H1 (cell line): ENCODE measurements at regions not wholly inside any gene's neighbourhood (a gene's known extent, or its start where the extent isn't known, plus 50 kb on each side); places are given as distances from the start of the nearest gene placed in this dataset.
A peak's percentile ranks its signal among the peaks of the same experiment; 100 is the strongest.

Source experiments
- CEBPB ChIP-seq: IDR thresholded peaks from 2 replicates; pipeline ENCODE4 v1.6.1; 2012; ENCODE audit warnings: low read depth, low read length
- CTCF ChIP-seq, 3 experiments: IDR thresholded peaks; 1 replicate in 2 of 3; 2 replicates in 1 of 3; pipeline versions ENCODE4 v1.5.1 to v1.6.1; 2011; ENCODE audit warnings: low read length in 3 of 3, mild to moderate bottlenecking in 3 of 3, inconsistent platforms in 2 of 3, low read depth in 1 of 3, moderate library complexity in 1 of 3; ENCODE audit not compliant: insufficient read depth in 1 of 3; ENCODE audit errors: control extremely low read depth in 1 of 3
- GTF2F1 ChIP-seq: IDR thresholded peaks from 2 replicates; pipeline ENCODE4 v1.6.1; 2012; ENCODE audit warnings: low read depth, low read length, improper control_type of control experiment, borderline replicate concordance
- HDAC2 ChIP-seq, 2 experiments: fragments of 300-600 bp in 1 of 2; sonication (generic) in 1 of 2; IDR thresholded peaks; 2 replicates each; pipeline ENCODE4 v1.6.1; 2011 to 2012; ENCODE audit warnings: low read depth in 2 of 2, low read length in 2 of 2, mild to moderate bottlenecking in 2 of 2, moderate library complexity in 2 of 2, borderline replicate concordance in 1 of 2, inconsistent platforms in 1 of 2
- KDM1A ChIP-seq: fragments of 200-600, 300-600 bp; sonication (generic); IDR thresholded peaks from 2 replicates; pipeline ENCODE4 v1.7.1; 2016; ENCODE audit warnings: mild to moderate bottlenecking, low read length, borderline replicate concordance
- SAP30 ChIP-seq: fragments of 300-600 bp; sonication (generic); IDR thresholded peaks from 2 replicates; pipeline ENCODE4 v1.7.1; 2012; ENCODE audit warnings: low read length, moderate library complexity, mild to moderate bottlenecking, inconsistent platforms; ENCODE audit not compliant: insufficient read depth, insufficient replicate concordance
- SIN3A ChIP-seq, 2 experiments: IDR thresholded peaks in 1 of 2; conservative IDR thresholded peaks in 1 of 2; 2 replicates each; pipeline ENCODE4 v1.6.1; 2011 to 2012; ENCODE audit warnings: low read length in 2 of 2, improper control_type of control experiment in 1 of 2, low read depth in 1 of 2, mild to moderate bottlenecking in 1 of 2
- TF ChIP-seq, protein P1 (sequence below): fragments of 300-600 bp; sonication (generic); IDR thresholded peaks from 2 replicates; pipeline ENCODE4 v1.7.1; 2012; ENCODE audit warnings: low read length, moderate library complexity, mild to moderate bottlenecking, inconsistent platforms; ENCODE audit not compliant: insufficient replicate concordance

DNA sequence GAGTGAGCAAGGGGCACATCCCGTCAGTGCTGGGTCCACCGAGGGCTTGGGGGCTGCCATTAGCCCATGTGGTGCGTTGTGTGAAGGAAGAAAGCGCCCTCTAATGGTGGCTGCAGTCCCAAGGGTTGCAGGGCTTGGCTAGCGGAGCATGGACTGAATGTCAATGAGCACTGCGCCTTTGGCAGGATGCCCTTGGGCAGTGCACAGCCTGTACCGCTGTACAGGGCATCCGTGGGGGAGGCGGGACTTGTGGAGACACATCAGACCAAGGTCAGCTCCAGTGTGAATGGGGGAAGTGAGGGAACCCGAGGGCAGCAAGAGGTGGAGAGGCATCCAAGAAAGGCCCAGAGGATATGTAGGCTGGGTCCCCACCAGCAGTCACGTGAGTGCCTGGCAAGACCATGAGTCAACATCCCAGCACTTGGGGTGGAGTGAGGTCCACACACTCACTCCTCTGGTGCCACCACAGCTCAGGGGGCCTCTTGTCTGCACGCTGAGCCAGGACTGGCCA, 75.5 kb upstream of the MED9 start (continued):
- TF ChIP-seq, protein P1, sequence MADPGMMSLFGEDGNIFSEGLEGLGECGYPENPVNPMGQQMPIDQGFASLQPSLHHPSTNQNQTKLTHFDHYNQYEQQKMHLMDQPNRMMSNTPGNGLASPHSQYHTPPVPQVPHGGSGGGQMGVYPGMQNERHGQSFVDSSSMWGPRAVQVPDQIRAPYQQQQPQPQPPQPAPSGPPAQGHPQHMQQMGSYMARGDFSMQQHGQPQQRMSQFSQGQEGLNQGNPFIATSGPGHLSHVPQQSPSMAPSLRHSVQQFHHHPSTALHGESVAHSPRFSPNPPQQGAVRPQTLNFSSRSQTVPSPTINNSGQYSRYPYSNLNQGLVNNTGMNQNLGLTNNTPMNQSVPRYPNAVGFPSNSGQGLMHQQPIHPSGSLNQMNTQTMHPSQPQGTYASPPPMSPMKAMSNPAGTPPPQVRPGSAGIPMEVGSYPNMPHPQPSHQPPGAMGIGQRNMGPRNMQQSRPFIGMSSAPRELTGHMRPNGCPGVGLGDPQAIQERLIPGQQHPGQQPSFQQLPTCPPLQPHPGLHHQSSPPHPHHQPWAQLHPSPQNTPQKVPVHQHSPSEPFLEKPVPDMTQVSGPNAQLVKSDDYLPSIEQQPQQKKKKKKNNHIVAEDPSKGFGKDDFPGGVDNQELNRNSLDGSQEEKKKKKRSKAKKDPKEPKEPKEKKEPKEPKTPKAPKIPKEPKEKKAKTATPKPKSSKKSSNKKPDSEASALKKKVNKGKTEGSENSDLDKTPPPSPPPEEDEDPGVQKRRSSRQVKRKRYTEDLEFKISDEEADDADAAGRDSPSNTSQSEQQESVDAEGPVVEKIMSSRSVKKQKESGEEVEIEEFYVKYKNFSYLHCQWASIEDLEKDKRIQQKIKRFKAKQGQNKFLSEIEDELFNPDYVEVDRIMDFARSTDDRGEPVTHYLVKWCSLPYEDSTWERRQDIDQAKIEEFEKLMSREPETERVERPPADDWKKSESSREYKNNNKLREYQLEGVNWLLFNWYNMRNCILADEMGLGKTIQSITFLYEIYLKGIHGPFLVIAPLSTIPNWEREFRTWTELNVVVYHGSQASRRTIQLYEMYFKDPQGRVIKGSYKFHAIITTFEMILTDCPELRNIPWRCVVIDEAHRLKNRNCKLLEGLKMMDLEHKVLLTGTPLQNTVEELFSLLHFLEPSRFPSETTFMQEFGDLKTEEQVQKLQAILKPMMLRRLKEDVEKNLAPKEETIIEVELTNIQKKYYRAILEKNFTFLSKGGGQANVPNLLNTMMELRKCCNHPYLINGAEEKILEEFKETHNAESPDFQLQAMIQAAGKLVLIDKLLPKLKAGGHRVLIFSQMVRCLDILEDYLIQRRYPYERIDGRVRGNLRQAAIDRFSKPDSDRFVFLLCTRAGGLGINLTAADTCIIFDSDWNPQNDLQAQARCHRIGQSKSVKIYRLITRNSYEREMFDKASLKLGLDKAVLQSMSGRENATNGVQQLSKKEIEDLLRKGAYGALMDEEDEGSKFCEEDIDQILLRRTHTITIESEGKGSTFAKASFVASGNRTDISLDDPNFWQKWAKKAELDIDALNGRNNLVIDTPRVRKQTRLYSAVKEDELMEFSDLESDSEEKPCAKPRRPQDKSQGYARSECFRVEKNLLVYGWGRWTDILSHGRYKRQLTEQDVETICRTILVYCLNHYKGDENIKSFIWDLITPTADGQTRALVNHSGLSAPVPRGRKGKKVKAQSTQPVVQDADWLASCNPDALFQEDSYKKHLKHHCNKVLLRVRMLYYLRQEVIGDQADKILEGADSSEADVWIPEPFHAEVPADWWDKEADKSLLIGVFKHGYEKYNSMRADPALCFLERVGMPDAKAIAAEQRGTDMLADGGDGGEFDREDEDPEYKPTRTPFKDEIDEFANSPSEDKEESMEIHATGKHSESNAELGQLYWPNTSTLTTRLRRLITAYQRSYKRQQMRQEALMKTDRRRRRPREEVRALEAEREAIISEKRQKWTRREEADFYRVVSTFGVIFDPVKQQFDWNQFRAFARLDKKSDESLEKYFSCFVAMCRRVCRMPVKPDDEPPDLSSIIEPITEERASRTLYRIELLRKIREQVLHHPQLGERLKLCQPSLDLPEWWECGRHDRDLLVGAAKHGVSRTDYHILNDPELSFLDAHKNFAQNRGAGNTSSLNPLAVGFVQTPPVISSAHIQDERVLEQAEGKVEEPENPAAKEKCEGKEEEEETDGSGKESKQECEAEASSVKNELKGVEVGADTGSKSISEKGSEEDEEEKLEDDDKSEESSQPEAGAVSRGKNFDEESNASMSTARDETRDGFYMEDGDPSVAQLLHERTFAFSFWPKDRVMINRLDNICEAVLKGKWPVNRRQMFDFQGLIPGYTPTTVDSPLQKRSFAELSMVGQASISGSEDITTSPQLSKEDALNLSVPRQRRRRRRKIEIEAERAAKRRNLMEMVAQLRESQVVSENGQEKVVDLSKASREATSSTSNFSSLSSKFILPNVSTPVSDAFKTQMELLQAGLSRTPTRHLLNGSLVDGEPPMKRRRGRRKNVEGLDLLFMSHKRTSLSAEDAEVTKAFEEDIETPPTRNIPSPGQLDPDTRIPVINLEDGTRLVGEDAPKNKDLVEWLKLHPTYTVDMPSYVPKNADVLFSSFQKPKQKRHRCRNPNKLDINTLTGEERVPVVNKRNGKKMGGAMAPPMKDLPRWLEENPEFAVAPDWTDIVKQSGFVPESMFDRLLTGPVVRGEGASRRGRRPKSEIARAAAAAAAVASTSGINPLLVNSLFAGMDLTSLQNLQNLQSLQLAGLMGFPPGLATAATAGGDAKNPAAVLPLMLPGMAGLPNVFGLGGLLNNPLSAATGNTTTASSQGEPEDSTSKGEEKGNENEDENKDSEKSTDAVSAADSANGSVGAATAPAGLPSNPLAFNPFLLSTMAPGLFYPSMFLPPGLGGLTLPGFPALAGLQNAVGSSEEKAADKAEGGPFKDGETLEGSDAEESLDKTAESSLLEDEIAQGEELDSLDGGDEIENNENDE = no peak
- TF ChIP-seq SAP30 (no peak), HDAC2 (IDR thresholded peaks at IDR 0.05; ENCODE audit: borderline replicate concordance in 1 of 2, low read depth in 2 of 2, low read length in 2 of 2) (no peak), CTCF (IDR thresholded peaks at IDR 0.05; ENCODE audit: control extremely low read depth in 1 of 3, insufficient read depth in 1 of 3, low read depth in 1 of 3, low read length in 3 of 3) (peak; percentile 75 to 92 (median 90)), KDM1A (peak; percentile 45; the same call in 1 of the 2 replicates), SIN3A (conservative IDR thresholded peaks at IDR 0.05 in 1 of 2, IDR thresholded peaks at IDR 0.05 in 1 of 2; ENCODE audit: low read depth in 1 of 2, low read length in 2 of 2) (no peak), CEBPB (no peak), GTF2F1 (no peak)
